ENCODE measurements at regions not wholly inside any gene's neighbourhood (a gene's known extent, or its start where the extent isn't known, plus 50 kb on each side); places are given as distances from the start of the nearest gene placed in this dataset.
"Not testable (repeated sequence)": the region's sequence is repeated elsewhere in the genome, so short reads cannot be mapped to it uniquely, and the experiment has no call there.

GRCh38 chr2:56812432-56812831 lies 628.6 kb downstream of the CCDC85A start:
- DNase-seq = no peak

- DNase-seq = no peak
Measured at GRCh38 chr2:56813490-56813889, 629.7 kb downstream of the CCDC85A start.

- DNase-seq = no peak
Measured at GRCh38 chr2:56816666-56817065, 632.9 kb downstream of the CCDC85A start.

DNA sequence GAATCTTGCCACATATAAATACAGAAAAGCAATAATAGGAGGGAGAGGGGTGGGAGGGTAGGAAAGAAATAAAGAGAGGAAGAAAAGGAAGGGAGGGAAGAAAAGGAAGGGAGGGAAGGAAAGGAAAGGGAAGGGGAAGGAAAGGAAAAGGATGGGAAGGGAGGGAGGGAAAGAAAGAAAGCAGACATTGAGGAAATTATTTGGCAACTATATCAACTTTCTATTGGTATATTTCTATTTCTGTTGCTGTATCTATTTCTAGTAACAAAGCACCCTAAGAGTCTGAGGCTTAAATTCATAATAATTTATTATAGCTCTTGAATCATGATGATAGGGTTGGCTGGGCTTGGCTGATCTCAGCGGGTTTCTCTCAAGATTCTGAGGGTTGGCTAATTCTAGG lies 648.0 kb downstream of the CCDC85A start:
- no peak for DNase-seq

GRCh38 chr2:56834686-56835085 lies 650.9 kb downstream of the CCDC85A start:
- no peak for DNase-seq

DNA sequence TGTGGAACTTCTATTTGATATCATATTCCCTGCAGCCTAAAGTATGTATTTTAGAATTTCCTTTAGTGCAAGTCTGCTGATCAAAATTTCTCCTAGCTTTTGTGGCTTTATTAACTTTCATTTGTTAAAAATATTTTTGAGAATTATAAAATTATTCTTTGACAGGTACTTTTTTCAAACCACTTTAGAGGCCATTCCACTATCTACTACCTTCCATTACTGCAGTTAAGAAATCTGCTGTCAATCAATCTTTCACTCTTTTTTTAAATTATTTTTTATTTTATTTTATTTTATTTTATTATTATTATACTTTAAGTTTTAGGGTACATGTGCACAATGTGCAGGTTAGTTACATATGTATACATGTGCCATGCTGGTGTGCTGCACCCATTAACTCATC lies 656.2 kb downstream of the CCDC85A start:
- not testable (repeated sequence) for DNase-seq

GRCh38 chr2:56860991-56861390 lies 677.2 kb downstream of the CCDC85A start:
- DNase-seq = no peak

DNA sequence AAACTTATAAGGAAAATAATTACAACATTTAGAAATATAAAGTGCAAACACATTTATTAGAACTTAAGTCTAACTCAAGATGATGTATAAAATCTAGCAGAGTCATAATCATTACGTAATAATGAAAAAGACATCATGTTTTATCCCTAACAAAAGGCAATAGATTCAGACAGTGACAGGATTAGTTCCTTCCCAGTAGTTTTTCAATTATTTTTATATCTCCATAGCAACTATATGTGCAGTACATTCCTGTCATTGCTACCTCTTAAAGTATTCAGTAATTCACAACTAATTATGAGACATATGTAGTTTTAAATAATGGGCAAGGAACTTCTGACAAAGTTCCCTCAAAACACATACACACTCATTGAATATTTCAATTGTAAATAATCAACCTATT lies 687.9 kb downstream of the CCDC85A start:
- DNase-seq = no peak

- DNase-seq = no peak
Measured at GRCh38 chr2:56874717-56875116, 690.9 kb downstream of the CCDC85A start.

DNA sequence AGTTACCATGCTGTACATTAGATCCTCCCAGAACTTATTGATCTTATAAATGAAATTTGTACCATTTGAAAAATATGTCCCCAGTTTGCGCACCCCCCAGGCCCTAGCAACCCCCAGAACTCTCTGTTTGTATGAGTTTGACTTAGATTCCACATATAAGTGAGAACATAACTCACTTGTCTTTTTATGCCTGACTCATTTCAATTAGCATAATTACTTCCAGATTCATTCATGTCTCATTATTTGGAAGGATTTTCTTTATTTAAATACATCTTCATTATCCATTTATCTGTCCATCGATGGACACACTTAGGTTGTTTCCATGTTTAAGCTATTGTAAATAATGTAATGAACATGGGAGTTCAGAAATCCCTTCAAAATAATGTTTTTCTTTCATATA lies 705.9 kb downstream of the CCDC85A start:
- DNase-seq = no peak

DNA sequence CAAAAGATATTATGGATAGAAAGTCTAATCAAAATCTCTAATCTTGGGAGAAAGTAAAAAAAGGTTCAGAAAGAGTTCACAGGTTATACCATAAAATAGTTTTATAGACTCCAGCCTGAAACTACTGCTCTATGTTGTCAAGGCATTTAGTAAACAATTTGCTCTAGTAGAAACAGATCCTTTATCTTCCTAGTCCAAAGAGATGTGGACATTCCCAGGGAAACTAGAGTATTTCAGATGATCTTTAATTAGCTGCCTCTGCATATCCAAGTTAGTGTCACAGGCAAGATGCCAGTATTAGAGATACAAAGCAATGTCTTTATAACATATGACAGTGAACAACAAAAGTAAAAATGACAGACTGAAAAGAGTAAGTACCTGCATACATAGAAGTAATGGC lies 708.6 kb downstream of the CCDC85A start:
- no peak for DNase-seq

- no peak for DNase-seq
Measured at GRCh38 chr2:56898986-56899385, 715.2 kb downstream of the CCDC85A start.

DNA sequence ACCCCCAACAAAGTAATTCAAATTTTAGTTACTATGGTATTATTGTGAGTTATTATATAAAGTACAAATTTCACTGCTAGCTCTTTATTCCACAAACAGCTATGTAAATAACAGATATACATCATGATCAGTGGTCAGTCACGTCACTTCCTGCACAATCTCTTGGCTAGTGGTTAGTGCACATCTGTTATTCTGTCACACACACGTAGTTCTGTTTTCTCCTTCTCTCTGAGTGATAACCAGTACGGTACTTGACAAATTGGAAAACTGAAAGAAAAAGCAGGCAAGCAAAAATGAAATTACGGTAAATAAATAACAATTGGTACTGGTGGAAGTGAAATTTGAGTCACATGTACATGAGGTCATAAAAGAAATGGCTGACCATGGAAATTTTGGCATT lies 728.7 kb downstream of the CCDC85A start:
- DNase-seq = no peak

- no peak for DNase-seq
Measured at GRCh38 chr2:56918790-56919189, 735.0 kb downstream of the CCDC85A start.

- no peak for DNase-seq
Measured at GRCh38 chr2:56933976-56934375, 750.2 kb downstream of the CCDC85A start.

DNA sequence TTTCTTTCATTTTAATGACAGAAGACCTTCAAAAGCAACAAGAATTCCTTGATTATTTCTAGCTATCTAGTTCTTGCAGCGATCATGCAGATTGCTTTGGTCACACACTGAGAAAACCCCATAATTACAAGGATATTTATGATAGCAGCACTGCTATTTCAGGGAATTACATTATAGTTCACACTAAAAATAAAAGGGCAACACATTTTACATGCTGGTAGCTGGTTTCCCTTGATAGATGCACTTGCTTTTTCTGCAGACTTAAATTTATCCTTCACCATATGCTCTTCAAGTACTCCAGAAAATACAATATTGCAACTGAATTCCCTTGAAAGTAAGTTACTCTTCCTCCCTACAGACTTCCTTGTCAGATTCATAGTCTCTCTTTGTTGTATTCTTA lies 751.1 kb downstream of the CCDC85A start:
- no peak for DNase-seq

GRCh38 chr2:56940054-56940453 lies 756.3 kb downstream of the CCDC85A start:
- no peak for DNase-seq

GRCh38 chr2:56952871-56953270 lies 769.1 kb downstream of the CCDC85A start:
- DNase-seq = no peak

- DNase-seq = peak; percentile 2
Measured at GRCh38 chr2:56960581-56960980, 776.8 kb downstream of the CCDC85A start.

GRCh38 chr2:56962673-56963072 lies 778.9 kb downstream of the CCDC85A start:
- DNase-seq = no peak

DNA sequence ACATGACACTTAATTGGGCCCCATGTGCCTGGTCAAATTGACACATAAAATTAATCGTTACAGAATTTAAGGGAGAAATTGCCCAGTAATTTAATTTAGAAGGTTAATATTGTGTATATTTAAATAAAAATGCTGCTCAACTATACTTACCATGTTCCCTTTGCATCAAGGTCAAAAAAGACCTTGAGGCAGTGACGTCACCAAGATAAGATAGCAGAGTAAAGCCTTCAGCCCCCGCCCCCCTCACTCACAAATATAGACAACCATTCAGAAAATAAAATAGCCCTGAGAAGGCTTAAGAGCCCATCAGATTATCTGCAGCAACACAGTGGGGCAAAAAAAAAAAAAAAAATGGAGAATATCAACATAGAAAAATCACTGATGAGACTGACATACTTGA lies 785.7 kb downstream of the CCDC85A start:
- no peak for DNase-seq

DNA sequence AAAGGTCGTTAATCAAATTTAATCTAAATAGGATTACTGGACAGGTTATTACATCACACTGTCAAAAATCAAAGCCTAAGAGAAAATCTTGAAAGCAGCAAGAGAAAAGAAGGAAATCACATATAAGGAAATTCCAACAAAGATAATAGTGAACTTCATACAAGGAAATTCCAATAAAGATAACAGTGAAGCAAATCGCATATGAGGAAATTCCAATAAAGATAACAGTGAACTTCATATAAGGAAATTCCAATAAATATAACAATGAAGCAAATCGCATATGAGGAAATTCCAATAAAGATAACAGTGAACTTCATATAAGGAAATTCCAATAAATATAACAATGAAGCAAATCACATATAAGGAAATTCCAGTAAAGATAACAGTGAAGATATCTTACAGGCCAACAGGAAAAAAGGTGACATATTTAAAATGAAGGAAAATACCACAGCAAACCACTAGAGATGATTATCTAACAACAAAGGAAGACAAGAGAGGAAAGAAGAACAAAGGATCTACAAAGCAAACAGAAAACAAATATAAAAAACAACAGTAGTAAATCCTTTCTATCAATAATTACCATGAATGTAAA lies 787.7 kb downstream of the CCDC85A start:
- DNase-seq = no peak

- no peak for DNase-seq
Measured at GRCh38 chr2:56981554-56981953, 797.8 kb downstream of the CCDC85A start.

DNA sequence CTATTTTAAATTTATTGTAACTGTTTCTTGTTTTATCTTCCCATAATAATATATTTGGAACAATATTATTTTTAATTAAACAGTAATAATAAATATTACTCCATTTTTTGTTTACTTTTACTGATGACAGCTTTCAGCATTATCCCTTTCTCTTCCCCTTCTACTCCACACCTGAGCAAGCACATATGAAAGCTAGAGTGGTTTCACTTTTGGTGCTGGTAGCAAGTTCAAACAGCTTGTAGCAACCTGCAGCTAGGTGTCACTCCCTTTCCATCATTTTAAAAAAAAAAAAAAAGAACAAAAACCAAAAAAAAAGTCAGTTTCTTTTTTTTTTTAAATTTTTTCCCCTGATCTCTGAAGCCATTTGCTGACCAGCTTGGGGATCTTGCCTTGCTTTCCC lies 801.8 kb downstream of the CCDC85A start:
- no peak for DNase-seq

DNA sequence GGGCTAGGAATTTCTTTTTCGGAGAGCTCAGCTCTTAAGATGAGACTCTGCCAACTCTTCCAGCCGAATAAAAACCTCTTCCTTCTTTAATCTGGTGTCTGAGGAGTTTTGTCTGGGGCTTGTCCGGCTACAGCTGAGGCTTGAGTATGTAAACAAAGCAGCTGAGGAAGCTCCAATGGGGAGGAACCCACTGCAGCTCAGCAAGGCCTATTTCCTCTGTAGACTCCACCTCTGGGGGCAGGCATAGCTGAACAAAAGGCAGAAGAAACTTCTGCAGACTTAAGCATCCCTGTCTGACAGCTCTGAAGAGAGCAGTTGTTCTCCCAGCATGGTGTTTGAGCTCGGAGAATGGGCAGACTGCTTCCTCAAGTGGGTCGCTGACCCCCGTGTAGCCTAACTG lies 838.7 kb downstream of the CCDC85A start:
- DNase-seq = no peak
